ENCODE measurements at regions not wholly inside any gene's neighbourhood (a gene's known extent, or its start where the extent isn't known, plus 50 kb on each side); places are given as distances from the start of the nearest gene placed in this dataset.

GRCh38 chr1:221030990-221031389 lies 151.7 kb downstream of the HLX start:
- H3K36me3 ChIP-seq (replicated peaks): no peaks in the 10 kb centered on the region
- H3K4me3 ChIP-seq (ENCODE audit: low read depth, low read length): no peak overlapping the region
- no peak for TF ChIP-seq CTCF (IDR thresholded peaks at IDR 0.05; ENCODE audit: low read depth, low read length, missing control alignments)
- H3K27ac ChIP-seq: no peak overlapping the region
- in situ Hi-C loops (cut with HindIII; ENCODE audit: low pct_ligation_motif_present, low sequenced_read_pairs): no loop called here
- H3K27me3 ChIP-seq (replicated peaks): no peaks in the 10 kb centered on the region
- no peak for DNase-seq

GRCh38 chr1:221031458-221032203 lies 152.4 kb downstream of the HLX start:
- Histone ChIP-seq H3K27ac (no peak overlapping the region), H3K4me3 (ENCODE audit: low read depth, low read length) (no peak overlapping the region), H3K36me3 (replicated peaks) (no peaks in the 10 kb centered on the region), H3K27me3 (replicated peaks) (no peaks in the 10 kb centered on the region)
- in situ Hi-C loops (cut with HindIII; ENCODE audit: low pct_ligation_motif_present, low sequenced_read_pairs): no loop called here
- DNase-seq: no peak
- no peak for TF ChIP-seq CTCF (IDR thresholded peaks at IDR 0.05; ENCODE audit: low read depth, low read length, missing control alignments)

- no peaks in the 10 kb centered on the region for H3K36me3 ChIP-seq (replicated peaks)
- no peaks in the 10 kb centered on the region for H3K27me3 ChIP-seq (replicated peaks)
- no peak overlapping the region for H3K27ac ChIP-seq
- no peak overlapping the region for H3K4me3 ChIP-seq (ENCODE audit: low read depth, low read length)
- TF ChIP-seq CTCF (IDR thresholded peaks at IDR 0.05; ENCODE audit: low read depth, low read length, missing control alignments): no peak
- no peak for DNase-seq
- in situ Hi-C loops (cut with HindIII; ENCODE audit: low pct_ligation_motif_present, low sequenced_read_pairs): no loop called here
These were observed 153.0 kb downstream of the HLX start for GRCh38 chr1:221032204-221032585.

GRCh38 chr1:221032637-221033280 lies 153.5 kb downstream of the HLX start:
- no peak for TF ChIP-seq CTCF (IDR thresholded peaks at IDR 0.05; ENCODE audit: low read depth, low read length, missing control alignments)
- Histone ChIP-seq H3K36me3 (replicated peaks) (no peaks in the 10 kb centered on the region), H3K27me3 (replicated peaks) (no peaks in the 10 kb centered on the region), H3K4me3 (ENCODE audit: low read depth, low read length) (no peak overlapping the region), H3K27ac (no peak overlapping the region)
- in situ Hi-C loops (cut with HindIII; ENCODE audit: low pct_ligation_motif_present, low sequenced_read_pairs): no loop called here
- DNase-seq: no peak

- in situ Hi-C loops (cut with HindIII; ENCODE audit: low pct_ligation_motif_present, low sequenced_read_pairs): no loop called here
- Histone ChIP-seq H3K27ac (no peak overlapping the region), H3K27me3 (replicated peaks) (no peaks in the 10 kb centered on the region), H3K4me3 (ENCODE audit: low read depth, low read length) (no peak overlapping the region), H3K36me3 (replicated peaks) (no peaks in the 10 kb centered on the region)
- no peak for TF ChIP-seq CTCF (IDR thresholded peaks at IDR 0.05; ENCODE audit: low read depth, low read length, missing control alignments)
- DNase-seq: peak; percentile 45
These were observed 156.5 kb downstream of the HLX start for GRCh38 chr1:221035662-221036153.
